ENCODE measurements at regions not wholly inside any gene's neighbourhood (a gene's known extent, or its start where the extent isn't known, plus 50 kb on each side); places are given as distances from the start of the nearest gene placed in this dataset.

DNA sequence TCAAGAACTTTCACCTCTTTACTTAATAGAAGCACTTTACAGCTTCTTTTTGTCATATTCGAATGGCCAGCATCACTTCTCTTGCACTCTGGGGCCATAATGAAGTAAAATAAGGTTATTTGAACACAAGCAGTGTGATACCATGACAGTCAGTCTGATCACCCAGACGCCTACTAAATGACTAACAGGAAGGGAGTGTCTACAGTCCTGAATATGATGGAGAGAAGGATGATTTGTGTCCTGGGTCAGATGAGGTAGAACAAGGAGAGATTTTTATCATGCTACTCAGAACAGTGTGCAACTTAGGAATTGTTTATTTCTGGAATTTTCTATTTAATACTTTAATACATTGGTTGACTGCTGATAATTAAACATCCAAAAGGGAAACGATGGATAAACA, 284.2 kb upstream of the F9 start:
- TF ChIP-seq MAX (IDR thresholded peaks at IDR 0.05) (no peak), EP300 (IDR thresholded peaks at IDR 0.05; ENCODE audit: borderline replicate concordance) (no peak), TCF12 (IDR thresholded peaks at IDR 0.05; ENCODE audit: low read depth) (no peak), FOXM1 (IDR thresholded peaks at IDR 0.05; ENCODE audit: borderline replicate concordance, low read depth) (no peak), CREB1 (IDR thresholded peaks at IDR 0.05; ENCODE audit: low read depth) (no peak), YY1 (IDR thresholded peaks at IDR 0.05; ENCODE audit: low read depth) (no peak), NFIC (IDR thresholded peaks at IDR 0.05) (no peak), TAF1 (IDR thresholded peaks at IDR 0.05; ENCODE audit: low read depth) (no peak), RAD21 (IDR thresholded peaks at IDR 0.05; ENCODE audit: low read depth) (no peak), ZBTB7A (IDR thresholded peaks at IDR 0.05; ENCODE audit: low read depth) (no peak), TEAD4 (IDR thresholded peaks at IDR 0.05) (no peak), CEBPB (IDR thresholded peaks at IDR 0.05) (no peak), EGR1 (IDR thresholded peaks at IDR 0.05) (no peak)
- TF ChIP-seq, protein P1, sequence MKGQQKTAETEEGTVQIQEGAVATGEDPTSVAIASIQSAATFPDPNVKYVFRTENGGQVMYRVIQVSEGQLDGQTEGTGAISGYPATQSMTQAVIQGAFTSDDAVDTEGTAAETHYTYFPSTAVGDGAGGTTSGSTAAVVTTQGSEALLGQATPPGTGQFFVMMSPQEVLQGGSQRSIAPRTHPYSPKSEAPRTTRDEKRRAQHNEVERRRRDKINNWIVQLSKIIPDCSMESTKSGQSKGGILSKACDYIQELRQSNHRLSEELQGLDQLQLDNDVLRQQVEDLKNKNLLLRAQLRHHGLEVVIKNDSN (IDR thresholded peaks at IDR 0.05) = no peak
- TF ChIP-seq, protein P2, sequence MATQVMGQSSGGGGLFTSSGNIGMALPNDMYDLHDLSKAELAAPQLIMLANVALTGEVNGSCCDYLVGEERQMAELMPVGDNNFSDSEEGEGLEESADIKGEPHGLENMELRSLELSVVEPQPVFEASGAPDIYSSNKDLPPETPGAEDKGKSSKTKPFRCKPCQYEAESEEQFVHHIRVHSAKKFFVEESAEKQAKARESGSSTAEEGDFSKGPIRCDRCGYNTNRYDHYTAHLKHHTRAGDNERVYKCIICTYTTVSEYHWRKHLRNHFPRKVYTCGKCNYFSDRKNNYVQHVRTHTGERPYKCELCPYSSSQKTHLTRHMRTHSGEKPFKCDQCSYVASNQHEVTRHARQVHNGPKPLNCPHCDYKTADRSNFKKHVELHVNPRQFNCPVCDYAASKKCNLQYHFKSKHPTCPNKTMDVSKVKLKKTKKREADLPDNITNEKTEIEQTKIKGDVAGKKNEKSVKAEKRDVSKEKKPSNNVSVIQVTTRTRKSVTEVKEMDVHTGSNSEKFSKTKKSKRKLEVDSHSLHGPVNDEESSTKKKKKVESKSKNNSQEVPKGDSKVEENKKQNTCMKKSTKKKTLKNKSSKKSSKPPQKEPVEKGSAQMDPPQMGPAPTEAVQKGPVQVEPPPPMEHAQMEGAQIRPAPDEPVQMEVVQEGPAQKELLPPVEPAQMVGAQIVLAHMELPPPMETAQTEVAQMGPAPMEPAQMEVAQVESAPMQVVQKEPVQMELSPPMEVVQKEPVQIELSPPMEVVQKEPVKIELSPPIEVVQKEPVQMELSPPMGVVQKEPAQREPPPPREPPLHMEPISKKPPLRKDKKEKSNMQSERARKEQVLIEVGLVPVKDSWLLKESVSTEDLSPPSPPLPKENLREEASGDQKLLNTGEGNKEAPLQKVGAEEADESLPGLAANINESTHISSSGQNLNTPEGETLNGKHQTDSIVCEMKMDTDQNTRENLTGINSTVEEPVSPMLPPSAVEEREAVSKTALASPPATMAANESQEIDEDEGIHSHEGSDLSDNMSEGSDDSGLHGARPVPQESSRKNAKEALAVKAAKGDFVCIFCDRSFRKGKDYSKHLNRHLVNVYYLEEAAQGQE (IDR thresholded peaks at IDR 0.05; ENCODE audit: low read depth) = no peak

DNA sequence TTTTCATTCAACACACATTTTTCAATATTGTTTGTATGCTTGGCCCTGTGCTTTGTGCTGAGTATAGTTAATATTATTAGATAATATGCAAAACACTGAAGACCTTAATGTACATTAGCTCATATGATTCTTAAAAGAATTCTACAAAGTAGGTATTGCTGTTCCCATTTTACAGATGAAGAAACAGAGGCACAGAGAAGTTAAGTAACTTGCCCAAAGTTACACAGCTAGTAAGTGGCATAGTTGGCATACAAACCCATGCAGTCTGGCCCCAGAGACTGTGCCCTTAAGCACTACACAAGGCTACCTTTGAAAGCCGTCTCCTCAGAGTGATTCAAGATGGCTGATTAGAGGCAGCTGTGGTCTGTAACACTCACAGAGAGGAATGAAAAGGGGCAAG, 293.4 kb upstream of the F9 start:
- TF ChIP-seq NFIC (IDR thresholded peaks at IDR 0.05) (no peak), EGR1 (IDR thresholded peaks at IDR 0.05) (no peak), MAX (IDR thresholded peaks at IDR 0.05) (no peak), RAD21 (IDR thresholded peaks at IDR 0.05; ENCODE audit: low read depth) (no peak), TAF1 (IDR thresholded peaks at IDR 0.05; ENCODE audit: low read depth) (no peak), FOXM1 (IDR thresholded peaks at IDR 0.05; ENCODE audit: borderline replicate concordance, low read depth) (no peak), EP300 (IDR thresholded peaks at IDR 0.05; ENCODE audit: borderline replicate concordance) (no peak), ZBTB7A (IDR thresholded peaks at IDR 0.05; ENCODE audit: low read depth) (no peak), TEAD4 (IDR thresholded peaks at IDR 0.05) (no peak), YY1 (IDR thresholded peaks at IDR 0.05; ENCODE audit: low read depth) (no peak), CREB1 (IDR thresholded peaks at IDR 0.05; ENCODE audit: low read depth) (no peak), CEBPB (IDR thresholded peaks at IDR 0.05) (no peak), TCF12 (IDR thresholded peaks at IDR 0.05; ENCODE audit: low read depth) (no peak)
- TF ChIP-seq, protein P1 (IDR thresholded peaks at IDR 0.05) = no peak
- TF ChIP-seq, protein P2 (IDR thresholded peaks at IDR 0.05; ENCODE audit: low read depth) = no peak

DNA sequence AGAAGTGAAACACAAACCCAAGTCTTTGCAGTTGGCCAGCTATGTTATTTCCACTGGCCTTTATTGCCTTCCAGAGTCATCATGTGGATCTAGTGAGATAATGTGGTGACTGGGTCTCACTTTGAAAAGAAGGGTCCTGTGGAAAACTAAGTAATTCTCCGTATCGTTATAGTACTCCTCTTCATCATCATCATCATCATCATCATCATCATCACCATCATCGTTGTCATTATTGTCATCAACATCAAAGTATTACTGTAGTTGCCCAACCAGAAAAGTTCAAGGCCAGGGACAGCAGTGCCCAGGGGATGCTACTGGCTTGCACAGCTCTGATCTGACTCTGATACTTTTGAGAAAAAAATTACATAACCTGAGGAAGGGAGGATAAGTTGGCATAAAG, 295.6 kb upstream of the F9 start:
- TF ChIP-seq TCF12 (IDR thresholded peaks at IDR 0.05; ENCODE audit: low read depth) (no peak), EP300 (IDR thresholded peaks at IDR 0.05; ENCODE audit: borderline replicate concordance) (no peak), YY1 (IDR thresholded peaks at IDR 0.05; ENCODE audit: low read depth) (no peak), MAX (IDR thresholded peaks at IDR 0.05) (no peak), CEBPB (IDR thresholded peaks at IDR 0.05) (no peak), CREB1 (IDR thresholded peaks at IDR 0.05; ENCODE audit: low read depth) (no peak), EGR1 (IDR thresholded peaks at IDR 0.05) (no peak), RAD21 (IDR thresholded peaks at IDR 0.05; ENCODE audit: low read depth) (no peak), FOXM1 (IDR thresholded peaks at IDR 0.05; ENCODE audit: borderline replicate concordance, low read depth) (no peak), TEAD4 (IDR thresholded peaks at IDR 0.05) (no peak), TAF1 (IDR thresholded peaks at IDR 0.05; ENCODE audit: low read depth) (no peak), NFIC (IDR thresholded peaks at IDR 0.05) (no peak), ZBTB7A (IDR thresholded peaks at IDR 0.05; ENCODE audit: low read depth) (no peak)
- TF ChIP-seq, protein P1 (IDR thresholded peaks at IDR 0.05) = no peak
- TF ChIP-seq, protein P2 (IDR thresholded peaks at IDR 0.05; ENCODE audit: low read depth) = no peak
